IMR-90 (cell line): ENCODE measurements at regions not wholly inside any gene's neighbourhood (a gene's known extent, or its start where the extent isn't known, plus 50 kb on each side); places are given as distances from the start of the nearest gene placed in this dataset.

Experiments
- ATAC-seq: fragments of 200-7000 bp; cut with Tn5 transposase; 2 replicates; pipeline ENCODE4 v1.9.1; 2020; ENCODE audit warnings: low read depth, mild to moderate bottlenecking, moderate library complexity
- BruUV-seq: library from RNA; stranded (reverse); fragments of 400-500 nt; replicated peaks from 2 replicates; lab custom pipeline; 2021; lab: Mats Ljungman, UMichigan
- CTCF ChIA-PET: fragments of 300-600 bp; formaldehyde crosslinking; extraction: SDS; loops from one replicate; lab custom pipeline; 2021; ENCODE audit warnings: antibody characterized with exemption; lab: Yijun Ruan, JAX
- POLR2A ChIA-PET: fragments of 300-600 bp; sonication (Branson Sonifier 250); formaldehyde crosslinking; loops from one replicate; lab custom pipeline; 2022; ENCODE audit warnings: antibody characterized with exemption; ENCODE audit not compliant: unreplicated experiment; lab: Charles Lee
- DNase-seq: peaks from one replicate; pipeline ENCODE4 v3.0.0; 2013
- H2AFZ ChIP-seq: replicated peaks from 2 replicates; pipeline ENCODE3; 2013; ENCODE audit warnings: low read length, mild to moderate bottlenecking; ENCODE audit not compliant: poor library complexity
- H2AK5ac ChIP-seq: 2 replicates; pipeline ENCODE4 v1.6.1; 2013; ENCODE audit warnings: low read depth, low read length, inconsistent platforms
- H2AK9ac ChIP-seq: replicated peaks from 2 replicates; pipeline ENCODE3; 2013; ENCODE audit warnings: mild to moderate bottlenecking, low read depth, low read length, moderate library complexity; ENCODE audit not compliant: poor library complexity
- H2BK120ac ChIP-seq: 2 replicates; pipeline ENCODE4 v1.6.1; 2013; ENCODE audit warnings: low read depth, low read length, inconsistent platforms
- H2BK15ac ChIP-seq: 3 replicates; pipeline ENCODE4 v1.6.1; 2013; ENCODE audit warnings: low read depth, low read length, inconsistent platforms
- H2BK20ac ChIP-seq: 2 replicates; pipeline ENCODE4 v1.6.1; 2013; ENCODE audit warnings: low read depth, mild to moderate bottlenecking, inconsistent platforms, low read length, moderate library complexity
- H2BK5ac ChIP-seq: 2 replicates; pipeline ENCODE4 v1.6.1; 2013; ENCODE audit warnings: mild to moderate bottlenecking, low read depth, low read length, inconsistent platforms; ENCODE audit not compliant: poor library complexity, severe bottlenecking
- H3K14ac ChIP-seq: replicated peaks from 2 replicates; pipeline ENCODE4 v1.6.1; 2013; ENCODE audit warnings: low read depth, low read length, inconsistent platforms
- H3K18ac ChIP-seq: 2 replicates; pipeline ENCODE4 v1.6.1; 2013; ENCODE audit warnings: low read depth, low read length, control low read depth
- H3K23ac ChIP-seq: 2 replicates; pipeline ENCODE4 v1.6.1; 2013; ENCODE audit warnings: low read depth, low read length, inconsistent platforms
- H3K27ac ChIP-seq: 2 replicates; pipeline ENCODE4 v1.5.1; 2013; ENCODE audit warnings: mild to moderate bottlenecking, control low read depth, low read length; ENCODE audit not compliant: insufficient read depth
- H3K27me3 ChIP-seq: 2 replicates; pipeline ENCODE4 v1.6.1; 2013; ENCODE audit warnings: low read length; ENCODE audit not compliant: control insufficient read depth, insufficient read depth
- H3K36me3 ChIP-seq: 2 replicates; pipeline ENCODE4 v1.6.1; 2013; ENCODE audit warnings: low read length, mixed read lengths; ENCODE audit not compliant: control insufficient read depth, insufficient read depth
- H3K4ac ChIP-seq: 2 replicates; pipeline ENCODE4 v1.6.1; 2013; ENCODE audit warnings: low read depth, low read length, inconsistent platforms
- H3K4me1 ChIP-seq: 2 replicates; pipeline ENCODE4 v1.6.1; 2013; ENCODE audit warnings: low read length, mixed read lengths; ENCODE audit not compliant: control insufficient read depth, insufficient read depth
- H3K4me2 ChIP-seq: 2 replicates; pipeline ENCODE4 v1.6.1; 2013; ENCODE audit warnings: low read depth, mild to moderate bottlenecking, control low read depth, low read length, moderate library complexity
- H3K4me3 ChIP-seq: 2 replicates; pipeline ENCODE4 v1.5.1; 2013; ENCODE audit warnings: low read depth, mild to moderate bottlenecking, control low read depth, low read length, moderate library complexity; ENCODE audit not compliant: insufficient read depth
- H3K56ac ChIP-seq: 2 replicates; pipeline ENCODE4 v1.6.1; 2013; ENCODE audit warnings: low read length, inconsistent platforms; ENCODE audit not compliant: insufficient read depth; ENCODE audit errors: extremely low read depth
- H3K79me1 ChIP-seq, 2 experiments: 2 replicates each; pipeline ENCODE4 v1.6.1; 2013; ENCODE audit warnings: low read length in 2 of 2, inconsistent platforms in 1 of 2, low read depth in 1 of 2
- H3K9ac ChIP-seq: 2 replicates; pipeline ENCODE4 v1.6.1; 2013; ENCODE audit warnings: low read depth, low read length, control low read depth
- H3K9me1 ChIP-seq: 2 replicates; pipeline ENCODE4 v1.6.1; 2013; ENCODE audit warnings: low read length, inconsistent platforms; ENCODE audit not compliant: insufficient read depth
- H3K9me3 ChIP-seq: 2 replicates; pipeline ENCODE4 v1.6.1; 2013; ENCODE audit warnings: low read length; ENCODE audit not compliant: control insufficient read depth, insufficient read depth
- H4K20me1 ChIP-seq: 2 replicates; pipeline ENCODE4 v1.6.1; 2013; ENCODE audit warnings: low read length, inconsistent platforms; ENCODE audit not compliant: insufficient read depth
- H4K5ac ChIP-seq: 2 replicates; pipeline ENCODE4 v1.6.1; 2013; ENCODE audit warnings: mild to moderate bottlenecking, low read depth, low read length, control low read depth
- H4K8ac ChIP-seq, 2 experiments: 2 replicates each; pipeline ENCODE4 v1.6.1; 2013; ENCODE audit warnings: low read depth in 2 of 2, low read length in 2 of 2, control low read depth in 1 of 2, inconsistent platforms in 1 of 2
- H4K91ac ChIP-seq: 2 replicates; pipeline ENCODE4 v1.6.1; 2013; ENCODE audit warnings: low read depth, low read length, inconsistent platforms; ENCODE audit not compliant: insufficient read depth
- MAFK ChIP-seq: IDR thresholded peaks from 2 replicates; pipeline ENCODE4 v1.6.1; 2012; ENCODE audit warnings: low read depth, low read length, improper control_type of control experiment
- RAD21 ChIP-seq: IDR thresholded peaks from 2 replicates; pipeline ENCODE4 v1.6.1; 2012; ENCODE audit warnings: low read length, improper control_type of control experiment
- RFX5 ChIP-seq: IDR thresholded peaks from 2 replicates; pipeline ENCODE4 v1.8.0; 2012; ENCODE audit warnings: low read depth, mild to moderate bottlenecking, low read length, moderate library complexity
- WGBS, 2 experiments: methylation state at CpG; one replicate each; pipeline versions ENCODE4 v1.1.5 to v1.1.7; 2013; ENCODE audit warnings: missing lambda C conversion rate in 2 of 2; ENCODE audit not compliant: insufficient read length in 1 of 2; ENCODE audit errors: extremely low coverage in 2 of 2; 5-methylcytosine and 5-hydroxymethylcytosine counted together
- dilution Hi-C: fragments of 300-500 bp; cut with HindIII; formaldehyde crosslinking; loops from one replicate; pipeline ENCODE4 v1.14.3; 2018; ENCODE audit warnings: low sequenced_read_pairs; ENCODE audit not compliant: unreplicated experiment
- in situ Hi-C: fragments of 300-500 bp; cut with MboI; formaldehyde crosslinking; loops from 3 replicates; pipeline ENCODE4 v1.14.3; 2019; ENCODE audit warnings: low sequenced_read_pairs, inconsistent platforms, mixed read lengths
- intact Hi-C: fragments of 100-400 bp; cut with micrococcal nuclease; formaldehyde crosslinking; loops from 2 replicates; pipeline ENCODE4 v1.10.0; 2022

DNA sequence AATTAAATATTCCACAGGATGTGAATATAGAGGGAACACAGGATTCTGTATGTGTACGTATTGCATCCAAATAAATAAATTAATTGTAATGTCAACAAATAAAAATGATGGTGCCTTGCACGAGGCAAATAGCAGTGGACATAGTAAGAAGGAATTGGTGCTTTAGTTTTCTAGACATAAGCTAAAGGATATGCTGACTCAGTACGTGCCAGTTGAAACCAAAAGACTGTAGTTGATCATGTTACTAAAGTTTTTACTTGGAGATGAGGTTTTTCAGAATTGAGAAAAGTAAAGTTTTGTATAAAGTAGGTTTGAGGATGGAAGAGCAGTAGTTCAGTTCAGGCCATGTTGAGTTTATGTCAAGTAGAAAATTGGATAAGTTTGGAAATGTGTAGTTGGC is 807.2 kb downstream of the SLC16A7 start:
- no peak overlapping the region for H4K8ac ChIP-seq
- TF ChIP-seq RFX5 (no peak), RAD21 (no peak), MAFK (peak; percentile 64)
- no peak overlapping the region for H3K4me2 ChIP-seq
- H2AK9ac ChIP-seq: no peak overlapping the region
- H3K79me1 ChIP-seq: no peaks in the 10 kb centered on the region
- H2BK20ac ChIP-seq: no peak overlapping the region
- H4K20me1 ChIP-seq: no peaks in the 10 kb centered on the region
- H3K27ac ChIP-seq: no peak overlapping the region
- H3K4me1 ChIP-seq: no peaks in the 10 kb centered on the region
- H3K56ac ChIP-seq: no peak overlapping the region
- WGBS, 2 experiments: 89% methylated on average over 1 of the region's 3 CpGs; no CpG with 5 or more reads in 1 of the 2 experiments
- no peak overlapping the region for H4K5ac ChIP-seq
- no peaks in the 10 kb centered on the region for H3K27me3 ChIP-seq
- H3K4ac ChIP-seq: no peak overlapping the region
- BruUV-seq: no TSS peak
- H3K9ac ChIP-seq: no peak overlapping the region
- ATAC-seq (no peak), DNase-seq (no peak)
- intact Hi-C loops: no loop called here
- POLR2A ChIA-PET: no interaction called here
- CTCF ChIA-PET: no interaction called here
- H2AK5ac ChIP-seq: no peak overlapping the region
- no peaks in the 10 kb centered on the region for H3K9me3 ChIP-seq
- no peak overlapping the region for H2BK15ac ChIP-seq
- dilution Hi-C loops: no loop called here
- in situ Hi-C loops: no loop called here
- no peak overlapping the region for H2AFZ ChIP-seq
- H2BK120ac ChIP-seq: no peak overlapping the region
- H3K4me3 ChIP-seq: no peak overlapping the region
- no peaks in the 10 kb centered on the region for H3K9me1 ChIP-seq
- H3K14ac ChIP-seq: no peak overlapping the region
- H3K18ac ChIP-seq: no peak overlapping the region
- no peak overlapping the region for H2BK5ac ChIP-seq
- H3K23ac ChIP-seq: no peak overlapping the region
- no peaks in the 10 kb centered on the region for H3K36me3 ChIP-seq
- no peak overlapping the region for H4K91ac ChIP-seq
